ENCODE measurements at regions not wholly inside any gene's neighbourhood (a gene's known extent, or its start where the extent isn't known, plus 50 kb on each side); places are given as distances from the start of the nearest gene placed in this dataset.

DNA sequence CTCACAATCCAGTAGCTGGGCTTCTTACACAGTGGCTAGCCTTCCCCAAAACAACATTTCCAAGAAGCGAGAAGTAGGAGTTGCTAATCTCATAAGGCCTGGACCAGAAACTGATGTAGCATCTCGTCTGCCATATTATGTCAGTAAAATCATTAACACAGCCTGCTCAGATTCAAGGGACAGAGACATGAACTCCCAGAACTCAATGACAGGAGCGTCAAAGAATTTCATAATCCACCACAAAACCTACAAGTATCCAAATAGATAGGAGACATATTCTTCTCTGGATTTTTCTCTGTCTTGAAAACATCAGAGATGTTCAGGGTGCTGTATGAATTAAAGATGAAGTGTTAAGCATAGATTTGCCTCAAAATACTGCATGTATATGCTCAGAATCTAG lies 457.6 kb upstream of the ACTBL2 start:
- TF ChIP-seq, protein P1, sequence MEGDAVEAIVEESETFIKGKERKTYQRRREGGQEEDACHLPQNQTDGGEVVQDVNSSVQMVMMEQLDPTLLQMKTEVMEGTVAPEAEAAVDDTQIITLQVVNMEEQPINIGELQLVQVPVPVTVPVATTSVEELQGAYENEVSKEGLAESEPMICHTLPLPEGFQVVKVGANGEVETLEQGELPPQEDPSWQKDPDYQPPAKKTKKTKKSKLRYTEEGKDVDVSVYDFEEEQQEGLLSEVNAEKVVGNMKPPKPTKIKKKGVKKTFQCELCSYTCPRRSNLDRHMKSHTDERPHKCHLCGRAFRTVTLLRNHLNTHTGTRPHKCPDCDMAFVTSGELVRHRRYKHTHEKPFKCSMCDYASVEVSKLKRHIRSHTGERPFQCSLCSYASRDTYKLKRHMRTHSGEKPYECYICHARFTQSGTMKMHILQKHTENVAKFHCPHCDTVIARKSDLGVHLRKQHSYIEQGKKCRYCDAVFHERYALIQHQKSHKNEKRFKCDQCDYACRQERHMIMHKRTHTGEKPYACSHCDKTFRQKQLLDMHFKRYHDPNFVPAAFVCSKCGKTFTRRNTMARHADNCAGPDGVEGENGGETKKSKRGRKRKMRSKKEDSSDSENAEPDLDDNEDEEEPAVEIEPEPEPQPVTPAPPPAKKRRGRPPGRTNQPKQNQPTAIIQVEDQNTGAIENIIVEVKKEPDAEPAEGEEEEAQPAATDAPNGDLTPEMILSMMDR (IDR thresholded peaks at IDR 0.05; ENCODE audit: insufficient read depth, low read length): no peak
- TF ChIP-seq POLR2AphosphoS5 (IDR thresholded peaks at IDR 0.05; ENCODE audit: low read depth): no peak
- TF ChIP-seq, protein P2, sequence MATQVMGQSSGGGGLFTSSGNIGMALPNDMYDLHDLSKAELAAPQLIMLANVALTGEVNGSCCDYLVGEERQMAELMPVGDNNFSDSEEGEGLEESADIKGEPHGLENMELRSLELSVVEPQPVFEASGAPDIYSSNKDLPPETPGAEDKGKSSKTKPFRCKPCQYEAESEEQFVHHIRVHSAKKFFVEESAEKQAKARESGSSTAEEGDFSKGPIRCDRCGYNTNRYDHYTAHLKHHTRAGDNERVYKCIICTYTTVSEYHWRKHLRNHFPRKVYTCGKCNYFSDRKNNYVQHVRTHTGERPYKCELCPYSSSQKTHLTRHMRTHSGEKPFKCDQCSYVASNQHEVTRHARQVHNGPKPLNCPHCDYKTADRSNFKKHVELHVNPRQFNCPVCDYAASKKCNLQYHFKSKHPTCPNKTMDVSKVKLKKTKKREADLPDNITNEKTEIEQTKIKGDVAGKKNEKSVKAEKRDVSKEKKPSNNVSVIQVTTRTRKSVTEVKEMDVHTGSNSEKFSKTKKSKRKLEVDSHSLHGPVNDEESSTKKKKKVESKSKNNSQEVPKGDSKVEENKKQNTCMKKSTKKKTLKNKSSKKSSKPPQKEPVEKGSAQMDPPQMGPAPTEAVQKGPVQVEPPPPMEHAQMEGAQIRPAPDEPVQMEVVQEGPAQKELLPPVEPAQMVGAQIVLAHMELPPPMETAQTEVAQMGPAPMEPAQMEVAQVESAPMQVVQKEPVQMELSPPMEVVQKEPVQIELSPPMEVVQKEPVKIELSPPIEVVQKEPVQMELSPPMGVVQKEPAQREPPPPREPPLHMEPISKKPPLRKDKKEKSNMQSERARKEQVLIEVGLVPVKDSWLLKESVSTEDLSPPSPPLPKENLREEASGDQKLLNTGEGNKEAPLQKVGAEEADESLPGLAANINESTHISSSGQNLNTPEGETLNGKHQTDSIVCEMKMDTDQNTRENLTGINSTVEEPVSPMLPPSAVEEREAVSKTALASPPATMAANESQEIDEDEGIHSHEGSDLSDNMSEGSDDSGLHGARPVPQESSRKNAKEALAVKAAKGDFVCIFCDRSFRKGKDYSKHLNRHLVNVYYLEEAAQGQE (IDR thresholded peaks at IDR 0.05; ENCODE audit: insufficient replicate concordance, low read depth): no peak
- TF ChIP-seq GABPA (IDR thresholded peaks at IDR 0.05; ENCODE audit: low read depth): no peak
- TF ChIP-seq SPI1 (IDR thresholded peaks at IDR 0.05; ENCODE audit: borderline replicate concordance, low read depth): no peak
